Neural progenitor cell (in vitro differentiated cells): ENCODE measurements at regions not wholly inside any gene's neighbourhood (a gene's known extent, or its start where the extent isn't known, plus 50 kb on each side); places are given as distances from the start of the nearest gene placed in this dataset.

ENCODE experiments used
- DNase-seq: peaks from one replicate; pipeline ENCODE4 v3.0.0-alpha.2; 2016; ENCODE audit warnings: low spot score
- H2AFZ ChIP-seq: fragments of 200-600 bp; sonication (generic); replicated peaks from 2 replicates; pipeline ENCODE4 v1.6.1; 2016; ENCODE audit warnings: antibody characterized with exemption
- H3F3A ChIP-seq: fragments of 200-600 bp; sonication (generic); 2 replicates; pipeline ENCODE4 v1.6.1; 2016; ENCODE audit warnings: antibody characterized with exemption, low read depth
- H3K27ac ChIP-seq: fragments of 200-600 bp; sonication (generic); 2 replicates; pipeline ENCODE4 v1.5.1; 2016; ENCODE audit warnings: mild to moderate bottlenecking
- H3K27me3 ChIP-seq: fragments of 200-600 bp; sonication (generic); 2 replicates; pipeline ENCODE4 v1.6.1; 2016; ENCODE audit warnings: mild to moderate bottlenecking, moderate library complexity
- H3K36me3 ChIP-seq: fragments of 200-600 bp; sonication (generic); 2 replicates; pipeline ENCODE4 v1.5.1; 2016
- H3K4me1 ChIP-seq: fragments of 200-600 bp; sonication (generic); 2 replicates; pipeline ENCODE4 v1.6.1; 2016; ENCODE audit warnings: mixed run types
- H3K4me2 ChIP-seq: fragments of 200-600 bp; sonication (generic); 2 replicates; pipeline ENCODE4 v1.6.1; 2016
- H3K4me3 ChIP-seq: fragments of 200-600 bp; sonication (generic); 2 replicates; pipeline ENCODE4 v1.5.1; 2016
- H3K79me2 ChIP-seq: fragments of 200-600 bp; sonication (generic); 2 replicates; pipeline ENCODE4 v1.6.1; 2016; ENCODE audit warnings: low read depth
- H3K9ac ChIP-seq: fragments of 200-600 bp; sonication (generic); 2 replicates; pipeline ENCODE4 v1.6.1; 2016
- H3K9me3 ChIP-seq: fragments of 200-600 bp; sonication (generic); 2 replicates; pipeline ENCODE4 v1.5.1; 2016; ENCODE audit warnings: low read depth
- H4K20me1 ChIP-seq: fragments of 200-600 bp; sonication (generic); 2 replicates; pipeline ENCODE4 v1.6.1; 2016; ENCODE audit warnings: low read depth
- H3K27ac Mint-ChIP-seq: 3 replicates; pipeline ENCODE4 v1.8.0; 2021; ENCODE audit warnings: mixed read lengths
- H3K27me3 Mint-ChIP-seq: 2 replicates; pipeline ENCODE4 v1.8.0; 2022; ENCODE audit warnings: low read depth, mild to moderate bottlenecking, inconsistent platforms, moderate library complexity, mixed read lengths; ENCODE audit not compliant: insufficient read depth
- H3K36me3 Mint-ChIP-seq: 3 replicates; pipeline ENCODE4 v1.8.0; 2021; ENCODE audit warnings: mixed read lengths
- H3K4me1 Mint-ChIP-seq: 3 replicates; pipeline ENCODE4 v1.8.0; 2021; ENCODE audit warnings: mixed read lengths
- H3K4me3 Mint-ChIP-seq: 3 replicates; pipeline ENCODE4 v1.8.0; 2021; ENCODE audit warnings: mild to moderate bottlenecking, moderate library complexity, mixed read lengths
- H3K9me3 Mint-ChIP-seq: 3 replicates; pipeline ENCODE4 v1.8.0; 2020; ENCODE audit warnings: mixed read lengths
- EZH2 ChIP-seq: fragments of 200-600 bp; sonication (generic); IDR thresholded peaks from 2 replicates; pipeline ENCODE4 v1.6.1; 2017; ENCODE audit warnings: antibody characterized with exemption, mild to moderate bottlenecking, moderate library complexity
- EZH2phosphoT487 ChIP-seq: fragments of 200-600 bp; sonication (generic); IDR thresholded peaks from 2 replicates; pipeline ENCODE4 v1.6.1; 2017; ENCODE audit warnings: antibody characterized with exemption
- TF ChIP-seq, protein P1 (sequence below): fragments of 200-600 bp; sonication (generic); IDR thresholded peaks from 2 replicates; pipeline ENCODE4 v1.5.1; 2017; ENCODE audit warnings: antibody characterized with exemption, mild to moderate bottlenecking

DNA sequence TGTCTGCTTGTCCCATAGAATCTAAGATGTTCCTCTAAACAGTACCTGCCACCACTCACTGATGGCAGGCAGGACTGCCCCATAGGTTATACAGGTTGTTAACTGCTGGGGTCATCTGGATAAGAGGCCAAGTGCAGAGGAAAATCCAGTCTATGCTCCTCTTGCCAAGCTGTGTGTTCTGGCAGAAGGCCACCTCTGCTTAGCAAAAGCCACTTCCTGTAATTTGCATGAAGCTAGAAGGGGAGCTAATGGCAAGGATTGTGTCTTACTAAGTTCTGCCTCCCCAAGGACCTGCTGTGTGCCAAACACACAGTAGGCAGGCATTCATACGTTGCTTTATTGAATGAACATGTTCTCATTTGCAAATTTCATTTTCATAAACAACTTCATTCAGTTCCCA, 445.4 kb downstream of the BCL11B start:
- DNase-seq = no peak
- no peaks in the 10 kb centered on the region for H3K79me2 ChIP-seq
- no peaks in the 10 kb centered on the region for H3K36me3 ChIP-seq
- no peak overlapping the region for H3K4me3 ChIP-seq
- H4K20me1 ChIP-seq = no peaks in the 10 kb centered on the region
- Mint-ChIP-seq H3K27me3 (peaks cover 2% of the 10 kb centered on the region), H3K4me1 (no peaks in the 10 kb centered on the region), H3K36me3 (no peaks in the 10 kb centered on the region), H3K9me3 (no peaks in the 10 kb centered on the region), H3K4me3 (no peak overlapping the region), H3K27ac (no peak overlapping the region)
- TF ChIP-seq, protein P1, sequence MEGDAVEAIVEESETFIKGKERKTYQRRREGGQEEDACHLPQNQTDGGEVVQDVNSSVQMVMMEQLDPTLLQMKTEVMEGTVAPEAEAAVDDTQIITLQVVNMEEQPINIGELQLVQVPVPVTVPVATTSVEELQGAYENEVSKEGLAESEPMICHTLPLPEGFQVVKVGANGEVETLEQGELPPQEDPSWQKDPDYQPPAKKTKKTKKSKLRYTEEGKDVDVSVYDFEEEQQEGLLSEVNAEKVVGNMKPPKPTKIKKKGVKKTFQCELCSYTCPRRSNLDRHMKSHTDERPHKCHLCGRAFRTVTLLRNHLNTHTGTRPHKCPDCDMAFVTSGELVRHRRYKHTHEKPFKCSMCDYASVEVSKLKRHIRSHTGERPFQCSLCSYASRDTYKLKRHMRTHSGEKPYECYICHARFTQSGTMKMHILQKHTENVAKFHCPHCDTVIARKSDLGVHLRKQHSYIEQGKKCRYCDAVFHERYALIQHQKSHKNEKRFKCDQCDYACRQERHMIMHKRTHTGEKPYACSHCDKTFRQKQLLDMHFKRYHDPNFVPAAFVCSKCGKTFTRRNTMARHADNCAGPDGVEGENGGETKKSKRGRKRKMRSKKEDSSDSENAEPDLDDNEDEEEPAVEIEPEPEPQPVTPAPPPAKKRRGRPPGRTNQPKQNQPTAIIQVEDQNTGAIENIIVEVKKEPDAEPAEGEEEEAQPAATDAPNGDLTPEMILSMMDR = no peak
- H3K4me1 ChIP-seq = peaks cover 5% of the 10 kb centered on the region
- H3K27ac ChIP-seq = no peak overlapping the region
- H2AFZ ChIP-seq = no peak overlapping the region
- H3K9me3 ChIP-seq = no peaks in the 10 kb centered on the region
- no peak overlapping the region for H3K4me2 ChIP-seq
- H3K9ac ChIP-seq = no peak overlapping the region
- no peaks in the 10 kb centered on the region for H3K27me3 ChIP-seq
- no peaks in the 10 kb centered on the region for H3F3A ChIP-seq

DNA sequence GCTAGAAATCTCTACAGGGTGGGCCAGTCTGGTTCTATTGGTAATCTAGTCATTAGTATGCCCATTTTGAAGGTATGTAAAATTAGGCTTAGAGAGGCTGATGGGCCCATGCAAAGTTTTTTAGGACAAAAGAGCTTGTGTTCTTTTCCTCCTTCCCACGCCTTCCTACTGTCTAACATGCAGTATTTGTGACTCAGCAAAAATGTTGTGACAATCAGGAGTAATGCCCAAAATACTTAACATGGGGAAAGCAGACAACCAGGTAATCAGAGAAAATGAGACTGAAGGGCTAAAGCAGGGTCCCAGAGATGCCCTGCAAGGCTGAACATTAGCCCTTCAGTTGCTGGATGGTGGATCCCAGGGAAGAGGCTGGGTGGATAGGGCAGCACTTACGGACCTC, 437.9 kb downstream of the BCL11B start:
- H2AFZ ChIP-seq = no peak overlapping the region
- no peak overlapping the region for H3K27ac Mint-ChIP-seq
- no peaks in the 10 kb centered on the region for H3K79me2 ChIP-seq
- H3K27me3 ChIP-seq = no peaks in the 10 kb centered on the region
- no peak overlapping the region for H3K9ac ChIP-seq
- no peaks in the 10 kb centered on the region for H3K4me1 ChIP-seq
- no peak overlapping the region for H3K4me3 ChIP-seq
- no peak overlapping the region for H3K4me3 Mint-ChIP-seq
- no peaks in the 10 kb centered on the region for H4K20me1 ChIP-seq
- H3F3A ChIP-seq = no peaks in the 10 kb centered on the region
- H3K36me3 ChIP-seq = no peaks in the 10 kb centered on the region
- no peak for DNase-seq
- no peak overlapping the region for H3K4me2 ChIP-seq
- TF ChIP-seq, protein P1 = no peak
- TF ChIP-seq EZH2 = no peak
- no peak for TF ChIP-seq EZH2phosphoT487
- no peak overlapping the region for H3K27ac ChIP-seq
- H3K36me3 Mint-ChIP-seq = no peaks in the 10 kb centered on the region
- peaks cover 3% of the 10 kb centered on the region for H3K27me3 Mint-ChIP-seq
- H3K9me3 ChIP-seq = no peaks in the 10 kb centered on the region
- peaks cover 8% of the 10 kb centered on the region for H3K9me3 Mint-ChIP-seq
- H3K4me1 Mint-ChIP-seq = no peaks in the 10 kb centered on the region

DNA sequence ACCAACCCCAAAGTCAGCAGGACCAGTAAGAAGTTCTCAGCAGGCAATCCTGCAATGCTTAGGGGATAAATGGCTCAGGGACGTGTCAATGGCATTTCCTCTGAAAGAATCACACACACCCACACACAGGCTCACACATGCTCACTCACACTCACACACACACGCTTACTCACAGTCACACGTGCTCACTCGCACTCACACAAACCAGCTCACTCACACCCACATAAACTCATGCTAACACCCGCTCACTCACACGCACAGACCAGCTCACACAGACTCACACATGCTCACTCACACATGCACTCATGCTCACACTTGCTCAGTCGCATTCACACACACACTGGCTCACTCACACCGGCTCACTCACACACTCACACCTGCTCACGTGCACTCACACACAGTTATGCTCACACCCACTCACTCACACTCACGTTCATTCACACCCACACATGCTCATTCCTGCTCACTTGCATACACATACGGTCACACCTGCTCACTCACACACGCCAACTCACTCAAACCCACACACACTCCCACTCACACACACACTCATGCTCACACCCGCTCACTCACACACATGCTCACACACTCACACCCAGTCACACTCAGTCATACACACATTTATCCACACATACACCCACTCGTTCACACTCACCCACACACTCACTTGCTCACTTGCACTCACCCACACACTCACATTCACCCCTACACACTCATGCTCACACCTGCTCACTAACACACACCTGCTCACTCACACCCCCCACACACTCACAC, 436.8 kb downstream of the BCL11B start:
- H2AFZ ChIP-seq = no peak overlapping the region
- H3K36me3 Mint-ChIP-seq = no peaks in the 10 kb centered on the region
- no peak for DNase-seq

More for the DNA sequence above, 436.8 kb downstream of the BCL11B start:
- H3K27me3 ChIP-seq = no peaks in the 10 kb centered on the region
- no peak overlapping the region for H3K4me3 ChIP-seq
- no peaks in the 10 kb centered on the region for H3K79me2 ChIP-seq
- H3K9ac ChIP-seq = no peak overlapping the region
- Mint-ChIP-seq H3K4me3 (no peak overlapping the region), H3K9me3 (peaks cover 8% of the 10 kb centered on the region), H3K4me1 (peaks cover 3% of the 10 kb centered on the region), H3K27ac (no peak overlapping the region), H3K27me3 (peaks cover 4% of the 10 kb centered on the region)
- no peak overlapping the region for H3K4me2 ChIP-seq
- no peaks in the 10 kb centered on the region for H3K9me3 ChIP-seq
- no peaks in the 10 kb centered on the region for H3K4me1 ChIP-seq
- no peak overlapping the region for H3K27ac ChIP-seq
- H4K20me1 ChIP-seq = no peaks in the 10 kb centered on the region
- TF ChIP-seq EZH2 (no peak), EZH2phosphoT487 (no peak)
- TF ChIP-seq, protein P1 = no peak
- no peaks in the 10 kb centered on the region for H3F3A ChIP-seq
- H3K36me3 ChIP-seq = no peaks in the 10 kb centered on the region
